IPS-18a (cell line): ENCODE measurements at regions not wholly inside any gene's neighbourhood (a gene's known extent, or its start where the extent isn't known, plus 50 kb on each side); places are given as distances from the start of the nearest gene placed in this dataset.

Experiments
- H3K27ac ChIP-seq: one replicate; pipeline ENCODE4 v1.5.1; 2013; ENCODE audit warnings: low read length
- H3K27me3 ChIP-seq: one replicate; pipeline ENCODE4 v1.6.1; 2013; ENCODE audit warnings: mild to moderate bottlenecking, low read length; ENCODE audit not compliant: control insufficient read depth, insufficient read depth
- H3K36me3 ChIP-seq: one replicate; pipeline ENCODE4 v1.6.1; 2013; ENCODE audit warnings: low read depth, low read length; ENCODE audit not compliant: control insufficient read depth
- H3K4me1 ChIP-seq: one replicate; pipeline ENCODE4 v1.6.1; 2013; ENCODE audit warnings: low read depth, low read length; ENCODE audit not compliant: control insufficient read depth
- H3K4me3 ChIP-seq: one replicate; pipeline ENCODE4 v1.5.1; 2013; ENCODE audit warnings: low read length
- H3K9ac ChIP-seq: one replicate; pipeline ENCODE4 v1.6.1; 2013; ENCODE audit warnings: mild to moderate bottlenecking, low read length, moderate library complexity
- H3K9me3 ChIP-seq: one replicate; pipeline ENCODE4 v1.6.1; 2013; ENCODE audit warnings: low read depth, low read length; ENCODE audit not compliant: control insufficient read depth

- no peaks in the 10 kb centered on the region for H3K36me3 ChIP-seq
- no peaks in the 10 kb centered on the region for H3K27me3 ChIP-seq
- no peaks in the 10 kb centered on the region for H3K9me3 ChIP-seq
- no peak overlapping the region for H3K4me3 ChIP-seq
- no peaks in the 10 kb centered on the region for H3K4me1 ChIP-seq
- no peak overlapping the region for H3K9ac ChIP-seq
- no peak overlapping the region for H3K27ac ChIP-seq
Measured at GRCh38 chr11:96755209-96755608, 365.4 kb downstream of the JRKL start.

GRCh38 chr11:96755752-96756151 lies 365.9 kb downstream of the JRKL start:
- Histone ChIP-seq H3K27ac (no peak overlapping the region), H3K9ac (no peak overlapping the region)

GRCh38 chr11:96758957-96759356 lies 369.1 kb downstream of the JRKL start:
- H3K9ac ChIP-seq, result no peak overlapping the region

More at GRCh38 chr11:96755752-96756151, 365.9 kb downstream of the JRKL start:
- H3K4me3 ChIP-seq, result no peak overlapping the region
- no peaks in the 10 kb centered on the region for H3K4me1 ChIP-seq
- no peaks in the 10 kb centered on the region for H3K9me3 ChIP-seq
- no peaks in the 10 kb centered on the region for H3K27me3 ChIP-seq
- H3K36me3 ChIP-seq, result no peaks in the 10 kb centered on the region

GRCh38 chr11:96760306-96760705 lies 370.5 kb downstream of the JRKL start:
- Histone ChIP-seq H3K4me1 (no peaks in the 10 kb centered on the region), H3K9ac (no peak overlapping the region), H3K27me3 (no peaks in the 10 kb centered on the region), H3K27ac (no peak overlapping the region), H3K9me3 (no peaks in the 10 kb centered on the region), H3K36me3 (no peaks in the 10 kb centered on the region), H3K4me3 (no peak overlapping the region)

More at GRCh38 chr11:96758957-96759356, 369.1 kb downstream of the JRKL start:
- no peaks in the 10 kb centered on the region for H3K4me1 ChIP-seq
- no peak overlapping the region for H3K27ac ChIP-seq
- no peaks in the 10 kb centered on the region for H3K27me3 ChIP-seq
- no peak overlapping the region for H3K4me3 ChIP-seq
- H3K9me3 ChIP-seq, result no peaks in the 10 kb centered on the region
- no peaks in the 10 kb centered on the region for H3K36me3 ChIP-seq

- no peaks in the 10 kb centered on the region for H3K9me3 ChIP-seq
- no peaks in the 10 kb centered on the region for H3K27me3 ChIP-seq
- no peak overlapping the region for H3K4me3 ChIP-seq
- H3K27ac ChIP-seq, result no peak overlapping the region
- no peaks in the 10 kb centered on the region for H3K4me1 ChIP-seq
- no peaks in the 10 kb centered on the region for H3K36me3 ChIP-seq
- no peak overlapping the region for H3K9ac ChIP-seq
Measured at GRCh38 chr11:96760815-96761214, 371.0 kb downstream of the JRKL start.

DNA sequence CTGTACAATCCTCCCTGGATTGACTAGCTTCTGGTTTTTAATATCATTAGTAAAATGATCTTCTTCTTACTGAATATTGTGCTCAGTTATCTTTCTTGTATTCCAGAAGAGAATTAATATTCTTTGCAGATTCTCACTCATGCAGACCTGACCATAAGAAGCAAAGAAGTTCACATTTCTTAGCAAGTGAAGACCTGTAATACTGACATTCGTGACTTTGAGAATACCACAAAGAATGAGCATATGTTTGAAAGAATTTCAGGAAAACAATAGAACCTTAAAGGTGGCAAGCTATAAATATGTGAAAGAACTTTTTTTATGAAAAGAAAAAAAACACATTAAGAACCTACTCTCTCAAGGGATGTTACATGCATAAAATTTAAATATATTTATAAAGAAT lies 371.6 kb downstream of the JRKL start:
- Histone ChIP-seq H3K9ac (no peak overlapping the region), H3K27ac (no peak overlapping the region), H3K36me3 (no peaks in the 10 kb centered on the region), H3K27me3 (no peaks in the 10 kb centered on the region), H3K9me3 (no peaks in the 10 kb centered on the region), H3K4me3 (no peak overlapping the region), H3K4me1 (no peaks in the 10 kb centered on the region)

GRCh38 chr11:96763244-96763643 lies 373.4 kb downstream of the JRKL start:
- Histone ChIP-seq H3K36me3 (no peaks in the 10 kb centered on the region), H3K27me3 (no peaks in the 10 kb centered on the region), H3K9ac (no peak overlapping the region), H3K27ac (no peak overlapping the region), H3K4me3 (no peak overlapping the region), H3K9me3 (no peaks in the 10 kb centered on the region), H3K4me1 (no peaks in the 10 kb centered on the region)

DNA sequence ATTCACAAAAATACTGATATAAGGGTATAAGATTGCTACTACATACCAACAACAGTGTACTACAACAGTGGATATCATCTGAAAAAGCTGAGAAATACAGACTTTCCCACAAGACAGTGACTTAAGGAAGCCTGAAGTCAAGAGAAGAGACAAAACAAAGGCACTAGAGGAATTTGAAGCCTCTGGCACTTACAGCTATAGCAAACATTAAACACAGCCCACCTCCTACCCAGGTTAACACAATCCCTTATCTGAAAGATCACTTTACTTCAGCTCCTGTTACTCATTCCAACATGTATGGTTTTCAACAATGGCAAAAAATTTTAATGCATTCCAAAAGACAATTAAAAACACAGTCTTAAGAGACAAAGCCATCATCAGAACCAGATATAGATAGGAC lies 388.5 kb downstream of the JRKL start:
- Histone ChIP-seq H3K9ac (no peak overlapping the region), H3K4me1 (no peaks in the 10 kb centered on the region), H3K36me3 (no peaks in the 10 kb centered on the region), H3K9me3 (no peaks in the 10 kb centered on the region), H3K27me3 (no peaks in the 10 kb centered on the region), H3K4me3 (no peak overlapping the region), H3K27ac (no peak overlapping the region)

DNA sequence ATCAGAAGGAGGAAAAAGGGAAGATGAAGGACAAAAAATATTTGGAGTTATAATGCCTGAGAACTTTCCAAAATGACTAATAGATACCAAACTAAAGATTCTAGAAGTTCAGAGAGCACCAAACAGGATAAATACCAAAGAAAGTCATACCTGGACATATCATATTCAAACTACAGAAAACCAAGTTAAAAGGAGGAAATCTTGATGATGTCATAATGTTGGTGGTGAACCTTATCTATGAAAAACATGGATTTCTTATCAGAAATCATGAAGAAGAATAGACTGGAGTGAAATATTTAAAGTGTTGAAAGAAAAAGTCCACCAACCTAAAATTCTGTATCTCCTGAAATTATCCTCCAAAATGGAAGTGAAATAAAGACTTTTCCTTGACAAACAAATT lies 389.2 kb downstream of the JRKL start:
- no peaks in the 10 kb centered on the region for H3K4me1 ChIP-seq
- no peak overlapping the region for H3K9ac ChIP-seq
- no peaks in the 10 kb centered on the region for H3K27me3 ChIP-seq
- H3K36me3 ChIP-seq, result no peaks in the 10 kb centered on the region
- no peak overlapping the region for H3K4me3 ChIP-seq
- no peaks in the 10 kb centered on the region for H3K9me3 ChIP-seq
- no peak overlapping the region for H3K27ac ChIP-seq

DNA sequence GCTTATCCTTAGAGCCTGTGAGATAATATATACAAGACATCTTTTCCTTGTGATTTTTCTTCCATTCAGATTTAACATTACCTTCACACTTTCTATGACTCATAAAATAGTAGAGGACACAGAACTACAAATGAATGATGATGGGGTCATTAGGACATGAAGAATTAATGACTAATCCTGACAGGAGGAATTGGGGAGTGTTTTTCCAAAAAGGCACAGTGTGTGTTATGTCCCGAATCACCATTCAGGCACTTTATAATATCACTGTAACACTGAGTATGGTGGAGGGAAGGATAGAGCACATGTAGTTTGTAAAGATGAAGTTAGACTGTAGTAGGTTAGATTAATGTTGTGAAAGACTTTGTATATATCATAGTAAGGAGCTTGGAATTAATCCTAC lies 391.3 kb downstream of the JRKL start:
- H3K36me3 ChIP-seq, result no peaks in the 10 kb centered on the region
- no peaks in the 10 kb centered on the region for H3K27me3 ChIP-seq
- H3K4me1 ChIP-seq, result no peaks in the 10 kb centered on the region
- H3K9ac ChIP-seq, result no peak overlapping the region
- H3K9me3 ChIP-seq, result no peaks in the 10 kb centered on the region
- no peak overlapping the region for H3K27ac ChIP-seq
- H3K4me3 ChIP-seq, result no peak overlapping the region

DNA sequence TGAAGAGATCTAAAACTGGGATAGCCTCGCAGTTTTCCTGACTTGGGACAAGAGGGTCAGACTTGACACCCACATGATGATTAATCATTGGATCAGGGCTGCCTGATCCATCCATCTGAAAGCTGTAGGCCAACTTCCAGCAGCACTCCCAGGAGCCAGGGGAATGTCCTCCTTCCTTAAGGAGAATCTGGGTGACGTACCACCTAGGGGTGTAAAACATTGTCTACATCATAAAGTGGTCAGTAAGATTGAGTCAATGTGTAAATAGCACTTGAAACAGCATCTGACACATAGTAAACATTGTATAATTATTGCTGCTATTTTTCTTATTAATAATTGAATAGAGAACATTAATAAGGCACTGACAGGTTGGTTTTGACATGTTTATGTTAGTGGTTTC lies 392.8 kb downstream of the JRKL start:
- Histone ChIP-seq H3K9ac (no peak overlapping the region), H3K4me1 (no peaks in the 10 kb centered on the region), H3K9me3 (no peaks in the 10 kb centered on the region), H3K27me3 (no peaks in the 10 kb centered on the region), H3K36me3 (no peaks in the 10 kb centered on the region), H3K27ac (no peak overlapping the region), H3K4me3 (no peak overlapping the region)

DNA sequence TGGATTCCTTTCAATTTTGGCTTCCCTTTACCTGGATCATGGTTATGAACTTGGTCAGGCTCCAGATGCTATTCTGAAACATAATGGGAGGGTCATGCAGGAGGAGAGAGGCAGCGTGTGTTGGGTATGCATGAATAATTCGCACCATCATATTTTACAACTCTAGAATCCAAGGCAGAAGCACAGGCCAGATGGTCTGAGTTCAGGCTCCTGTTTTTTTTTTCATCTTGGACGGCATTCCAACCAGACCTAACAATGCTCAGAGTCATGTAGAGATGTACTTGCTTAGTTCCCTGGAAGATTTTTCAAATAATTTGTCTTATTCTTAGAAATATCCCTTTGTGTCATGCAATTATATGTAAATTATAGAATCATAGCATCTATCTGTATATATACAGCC lies 393.5 kb downstream of the JRKL start:
- Histone ChIP-seq H3K27ac (no peak overlapping the region), H3K9me3 (no peaks in the 10 kb centered on the region), H3K36me3 (no peaks in the 10 kb centered on the region), H3K4me1 (no peaks in the 10 kb centered on the region), H3K9ac (no peak overlapping the region), H3K27me3 (no peaks in the 10 kb centered on the region), H3K4me3 (no peak overlapping the region)
